Endothelial cell of umbilical vein (primary cell): ENCODE measurements at regions not wholly inside any gene's neighbourhood (a gene's known extent, or its start where the extent isn't known, plus 50 kb on each side); places are given as distances from the start of the nearest gene placed in this dataset.

Experiments
- BruUV-seq: library from RNA; stranded (reverse); fragments of 400-500 nt; replicated peaks from 2 replicates; lab custom pipeline; 2021; lab: Mats Ljungman, UMichigan
- CTCF ChIA-PET: fragments of 300-600, 350-600 bp; sonication (Branson Sonifier 250); formaldehyde crosslinking; loops from one replicate; lab custom pipeline; 2021; ENCODE audit warnings: antibody characterized with exemption, inconsistent platforms; lab: Charles Lee
- POLR2A ChIA-PET: fragments of 300-600, 350-600 bp; sonication (Branson Sonifier 250); formaldehyde crosslinking; loops from one replicate; lab custom pipeline; 2021; ENCODE audit warnings: antibody characterized with exemption, inconsistent platforms; lab: Charles Lee
- DNase-seq: peaks from one replicate; pipeline ENCODE4 v3.0.0-alpha.2; 2011; ENCODE audit warnings: low read depth, low spot score
- FAIRE-seq: peaks from 2 replicates; lab custom pipeline; 2011; peaks lifted over from hg19 to GRCh38; lab: Jason Lieb, UNC
- H2AFZ ChIP-seq: 2 replicates; pipeline ENCODE4 v1.6.0; 2012; ENCODE audit warnings: low read depth, low read length, control low read depth, inconsistent platforms
- H3K27ac ChIP-seq: 2 replicates; pipeline ENCODE4 v1.5.1; 2011; ENCODE audit warnings: low read depth, mild to moderate bottlenecking, control low read depth, low read length, moderate library complexity; ENCODE audit not compliant: insufficient read depth
- H3K27me3 ChIP-seq, 2 experiments: 2 replicates each; pipeline versions ENCODE4 v1.6.0 to v1.6.1; 2011; ENCODE audit warnings: low read length in 2 of 2, mixed read lengths in 1 of 2; ENCODE audit not compliant: control insufficient read depth in 2 of 2, insufficient read depth in 2 of 2
- H3K36me3 ChIP-seq, 2 experiments: 2 replicates in 1 of 2; 3 replicates in 1 of 2; pipeline ENCODE4 v1.5.1; 2011; ENCODE audit warnings: low read length in 2 of 2, mild to moderate bottlenecking in 1 of 2, moderate library complexity in 1 of 2; ENCODE audit not compliant: control insufficient read depth in 2 of 2, insufficient read depth in 2 of 2; ENCODE audit errors: extremely low read depth in 1 of 2
- H3K4me1 ChIP-seq: 3 replicates; pipeline ENCODE4 v1.5.1; 2011; ENCODE audit warnings: mild to moderate bottlenecking, low read length; ENCODE audit not compliant: control insufficient read depth, insufficient read depth; ENCODE audit errors: extremely low read depth
- H3K4me2 ChIP-seq: 2 replicates; pipeline ENCODE4 v1.6.1; 2011; ENCODE audit warnings: low read length, control low read depth, mixed read lengths; ENCODE audit not compliant: insufficient read depth
- H3K4me3 ChIP-seq, 3 experiments: fragments of 200-600 bp in 1 of 3; sonication (generic), shearing (Covaris generic) in 1 of 3; replicated peaks in 1 of 3; 2 replicates each; pipeline ENCODE4 v1.5.1; 2011 to 2016; ENCODE audit warnings: control low read depth in 3 of 3, low read length in 3 of 3, mild to moderate bottlenecking in 2 of 3, inconsistent platforms in 1 of 3, low read depth in 1 of 3, moderate library complexity in 1 of 3; ENCODE audit not compliant: insufficient read depth in 1 of 3
- H3K79me2 ChIP-seq: 2 replicates; pipeline ENCODE4 v1.6.0; 2012; ENCODE audit warnings: low read length, inconsistent platforms; ENCODE audit not compliant: control insufficient read depth, insufficient read depth
- H3K9ac ChIP-seq: replicated peaks from 2 replicates; pipeline ENCODE3; 2011; ENCODE audit warnings: low read length, control low read depth; ENCODE audit not compliant: insufficient read depth; ENCODE audit errors: extremely low read depth
- H3K9me1 ChIP-seq: replicated peaks from 3 replicates; pipeline ENCODE4 v1.6.0; 2011; ENCODE audit warnings: mild to moderate bottlenecking, low read length; ENCODE audit not compliant: control insufficient read depth, insufficient read depth; ENCODE audit errors: extremely low read depth
- H3K9me3 ChIP-seq: replicated peaks from 2 replicates; pipeline ENCODE4 v1.5.1; 2012; ENCODE audit warnings: low read length, inconsistent platforms; ENCODE audit not compliant: control insufficient read depth, insufficient read depth
- H4K20me1 ChIP-seq: replicated peaks from 2 replicates; pipeline ENCODE3; 2011; ENCODE audit warnings: mild to moderate bottlenecking, low read length; ENCODE audit not compliant: control insufficient read depth, insufficient read depth; ENCODE audit errors: extremely low read depth
- CTCF ChIP-seq, 2 donors: IDR thresholded peaks; 1 replicate in 1 of 2; 2 replicates in 1 of 2; pipeline ENCODE4 v1.5.1; 2011; ENCODE audit warnings: low read length in 2 of 2, mild to moderate bottlenecking in 2 of 2, moderate library complexity in 2 of 2, control low read depth in 1 of 2, inconsistent platforms in 1 of 2, low read depth in 1 of 2; ENCODE audit not compliant: insufficient read depth in 1 of 2; ENCODE audit errors: extremely low read depth in 1 of 2
- EZH2 ChIP-seq: IDR thresholded peaks from 2 replicates; pipeline ENCODE4 v1.6.1; 2012; ENCODE audit warnings: borderline replicate concordance, low read depth, mild to moderate bottlenecking, moderate library complexity, low read length, inconsistent platforms; ENCODE audit not compliant: severe bottlenecking
- GATA2 ChIP-seq: IDR thresholded peaks from 2 replicates; pipeline ENCODE4 v1.7.0; 2011; ENCODE audit warnings: low read depth, mild to moderate bottlenecking, moderate library complexity, mixed read lengths, low read length; ENCODE audit not compliant: insufficient read length, insufficient read depth
- JUN ChIP-seq: IDR thresholded peaks from 2 replicates; pipeline ENCODE4 v1.6.1; 2011; ENCODE audit warnings: borderline replicate concordance, low read depth; ENCODE audit not compliant: insufficient read length, insufficient read depth
- MYC ChIP-seq: IDR thresholded peaks from one replicate; pipeline ENCODE4 v1.6.1; 2011; ENCODE audit warnings: mild to moderate bottlenecking, low read depth, low read length
- POLR2A ChIP-seq: IDR thresholded peaks from 2 replicates; pipeline ENCODE4 v1.6.1; 2012; ENCODE audit warnings: low read depth, mild to moderate bottlenecking, control low read depth, low read length
- POLR2AphosphoS5 ChIP-seq: IDR thresholded peaks from 2 replicates; pipeline ENCODE4 v1.6.1; 2012; ENCODE audit warnings: low read depth, mild to moderate bottlenecking, control low read depth, low read length, moderate library complexity; ENCODE audit not compliant: insufficient read depth
- dilution Hi-C: fragments of 300-500 bp; cut with MboI; formaldehyde crosslinking; loops from one replicate; pipeline ENCODE4 v1.15.0; 2019; ENCODE audit warnings: low sequenced_read_pairs; ENCODE audit not compliant: extremely low pct_ligation_motif_present
- intact Hi-C: fragments of 100-400 bp; cut with micrococcal nuclease; formaldehyde crosslinking; loops from one replicate; pipeline ENCODE4 v1.10.0; 2022
- TF ChIP-seq, protein P1 (sequence below): IDR thresholded peaks from 2 replicates; pipeline ENCODE4 v1.6.1; 2011; ENCODE audit not compliant: insufficient read depth, insufficient read length

GRCh38 chr2:16371751-16372150 is 293.9 kb downstream of the CYRIA start:
- dilution Hi-C loops (no loop called here), intact Hi-C loops (no loop called here)
- no peak for TF ChIP-seq JUN
- TF ChIP-seq CTCF (IDR thresholded peaks at IDR 0.05; ENCODE audit: extremely low read depth in 1 of 2, insufficient read depth in 1 of 2, low read depth in 1 of 2, low read length in 2 of 2): no peak
- TF ChIP-seq POLR2A: no peak
- TF ChIP-seq MYC: no peak
- TF ChIP-seq GATA2: no peak
- TF ChIP-seq POLR2AphosphoS5: no peak
- ChIA-PET POLR2A (no interaction called here), CTCF (no interaction called here)
- H3K4me2 ChIP-seq: no peak overlapping the region
- H3K9me3 ChIP-seq: peaks cover 2% of the 10 kb centered on the region
- H3K4me3 ChIP-seq: no peak overlapping the region
- no peak overlapping the region for H3K9ac ChIP-seq
- H4K20me1 ChIP-seq: no peaks in the 10 kb centered on the region
- H3K27me3 ChIP-seq: no peaks in the 10 kb centered on the region
- BruUV-seq: no TSS peak
- no peaks in the 10 kb centered on the region for H3K36me3 ChIP-seq
- no peak for FAIRE-seq
- no peak overlapping the region for H3K27ac ChIP-seq
- no peak for DNase-seq
- no peak overlapping the region for H2AFZ ChIP-seq
- H3K9me1 ChIP-seq: no peaks in the 10 kb centered on the region
- H3K4me1 ChIP-seq: no peaks in the 10 kb centered on the region
- H3K79me2 ChIP-seq: no peaks in the 10 kb centered on the region

- TF ChIP-seq POLR2A (no peak), EZH2 (no peak), POLR2AphosphoS5 (no peak), JUN (no peak), CTCF (IDR thresholded peaks at IDR 0.05; ENCODE audit: extremely low read depth in 1 of 2, insufficient read depth in 1 of 2, low read depth in 1 of 2, low read length in 2 of 2) (no peak), MYC (no peak)
- TF ChIP-seq, protein P1, sequence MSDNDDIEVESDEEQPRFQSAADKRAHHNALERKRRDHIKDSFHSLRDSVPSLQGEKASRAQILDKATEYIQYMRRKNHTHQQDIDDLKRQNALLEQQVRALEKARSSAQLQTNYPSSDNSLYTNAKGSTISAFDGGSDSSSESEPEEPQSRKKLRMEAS: no peak
- DNase-seq: no peak
Observed at GRCh38 chr2:16368951-16369350, 296.7 kb downstream of the CYRIA start.

More at GRCh38 chr2:16368951-16369350, 296.7 kb downstream of the CYRIA start:
- no peaks in the 10 kb centered on the region for H3K4me1 ChIP-seq
- no peak overlapping the region for H2AFZ ChIP-seq
- intact Hi-C loops (no loop called here), dilution Hi-C loops (no loop called here)
- FAIRE-seq: no peak
- no peaks in the 10 kb centered on the region for H3K27me3 ChIP-seq
- H3K79me2 ChIP-seq: no peaks in the 10 kb centered on the region
- ChIA-PET CTCF (no interaction called here), POLR2A (no interaction called here)
- H3K9me3 ChIP-seq: no peaks in the 10 kb centered on the region
- BruUV-seq: no TSS peak
- H3K4me2 ChIP-seq: no peak overlapping the region
- H3K9me1 ChIP-seq: no peaks in the 10 kb centered on the region
- H4K20me1 ChIP-seq: no peaks in the 10 kb centered on the region
- H3K27ac ChIP-seq: no peak overlapping the region
- no peak overlapping the region for H3K9ac ChIP-seq
- H3K36me3 ChIP-seq: no peaks in the 10 kb centered on the region
- no peak overlapping the region for H3K4me3 ChIP-seq
